ENCODE measurements at regions not wholly inside any gene's neighbourhood (a gene's known extent, or its start where the extent isn't known, plus 50 kb on each side); places are given as distances from the start of the nearest gene placed in this dataset.

- TF ChIP-seq POLR2AphosphoS5 (IDR thresholded peaks at IDR 0.05) = no peak
- TF ChIP-seq EP300 (IDR thresholded peaks at IDR 0.05; ENCODE audit: low read depth) = no peak
- TF ChIP-seq CTCF (IDR thresholded peaks at IDR 0.05) = no peak
- no peak for TF ChIP-seq POLR2A (IDR thresholded peaks at IDR 0.05)
These were observed 70.0 kb downstream of the ACKR3 start for GRCh38 chr2:236639461-236640235.
